Adrenal gland (tissue), 9 donors: ENCODE measurements at regions not wholly inside any gene's neighbourhood (a gene's known extent, or its start where the extent isn't known, plus 50 kb on each side); places are given as distances from the start of the nearest gene placed in this dataset.

Source experiments
- DNase-seq, 7 donors: peaks; one replicate each; pipeline ENCODE4 v3.0.0-alpha.2; 2019 to 2020
- H3K27ac ChIP-seq, 5 donors: fragments of 200-600 bp; sonication (generic) in 4 of 5; 1 replicate in 3 of 5; 2 replicates in 2 of 5; pipeline versions ENCODE4 v1.5.1 to v1.8.0; 2016 to 2020; ENCODE audit warnings: mild to moderate bottlenecking in 1 of 5
- H3K27me3 ChIP-seq: fragments of 200-600 bp; 2 replicates; pipeline ENCODE4 v1.8.0; 2021
- H3K36me3 ChIP-seq, 2 donors: fragments of 200-600 bp; replicated peaks in 1 of 2; 1 replicate in 1 of 2; 2 replicates in 1 of 2; pipeline versions ENCODE4 v1.5.1 to v1.8.0; 2018 to 2022
- H3K4me1 ChIP-seq, 2 donors: fragments of 200-600 bp; replicated peaks in 1 of 2; 1 replicate in 1 of 2; 2 replicates in 1 of 2; pipeline versions ENCODE4 v1.5.1 to v1.8.0; 2018 to 2021
- H3K4me3 ChIP-seq, 4 donors: fragments of 200-600 bp; sonication (generic) in 3 of 4; one replicate each; pipeline ENCODE4 v1.5.1; 2016 to 2018
- H3K9me3 ChIP-seq, 3 donors: fragments of 200-600 bp; sonication (generic) in 1 of 3; replicated peaks in 1 of 3; 1 replicate in 2 of 3; 2 replicates in 1 of 3; pipeline versions ENCODE4 v1.5.1 to v1.8.0; 2016 to 2021
- POLR2A ChIP-seq, 2 donors: fragments of 450-650 bp; IDR thresholded peaks; one replicate each; pipeline ENCODE4 v1.6.1; 2017; ENCODE audit warnings: antibody characterized with exemption in 2 of 2, mild to moderate bottlenecking in 2 of 2, moderate library complexity in 1 of 2
- WGBS, 4 donors: extraction: QIAGEN DNeasy Blood & Tissue Kit in 2 of 4; methylation state at CpG; one replicate each; pipeline versions ENCODE4 v1.1.5 to v1.1.7; 2013 to 2017; 5-methylcytosine and 5-hydroxymethylcytosine counted together
- intact Hi-C, 2 donors: fragments of 100-400 bp; cut with DNase I; formaldehyde crosslinking; loops; one replicate each; pipeline versions ENCODE4 v1.14.1 to v1.15.0; 2022 to 2023
- TF ChIP-seq, protein P1 (sequence below), 6 experiments: fragments of 450-650 bp in 4 of 6; fragments of 200-600 bp in 2 of 6; sonication (generic) in 1 of 6; IDR thresholded peaks; 1 replicate in 5 of 6; 2 replicates in 1 of 6; pipeline versions ENCODE4 v1.5.1 to v1.8.0; 2016 to 2021; ENCODE audit warnings: antibody characterized with exemption in 6 of 6, mild to moderate bottlenecking in 2 of 6, moderate library complexity in 1 of 6
- donor health status: healthy with polysubstance abuse.
- donor health status: Bipolar disorder and iron deficiency.
- donor health status: DM: yes; HTN: yes; CAD: no.
- donor health status: DM: no; HTN: no; CAD: no.
- donor health status: DM: no; HTN: no; CAD: no.

DNA sequence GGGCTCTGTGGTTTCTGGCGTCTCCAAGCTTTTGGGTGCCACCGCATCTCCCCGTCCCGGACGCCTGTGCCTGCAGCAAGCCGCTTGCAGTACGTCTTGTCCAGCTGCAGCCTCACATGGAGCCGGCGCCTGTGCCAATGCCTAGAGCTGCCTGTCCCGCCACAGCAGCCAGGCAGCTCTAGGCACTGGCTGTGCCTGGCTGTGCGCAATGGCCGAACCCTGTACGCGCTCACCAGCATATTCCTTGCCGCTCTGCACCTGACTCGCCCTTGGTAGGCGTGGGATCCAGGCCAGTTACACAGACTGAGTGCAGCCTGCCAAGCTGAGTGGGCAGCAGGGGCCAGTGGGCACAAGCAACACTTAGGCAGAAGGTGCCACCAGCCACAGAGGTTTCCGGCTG is 381.2 kb upstream of the SORCS1 start:
- DNase-seq = peak in 1 of 7 donors; percentile 18
- Histone ChIP-seq H3K27me3 (no peaks in the 10 kb centered on the region), H3K4me1 (no peaks in the 10 kb centered on the region), H3K27ac (no peak overlapping the region), H3K36me3 (no peaks in the 10 kb centered on the region), H3K4me3 (no peak overlapping the region), H3K9me3 (no peaks in the 10 kb centered on the region)
- TF ChIP-seq, protein P1, sequence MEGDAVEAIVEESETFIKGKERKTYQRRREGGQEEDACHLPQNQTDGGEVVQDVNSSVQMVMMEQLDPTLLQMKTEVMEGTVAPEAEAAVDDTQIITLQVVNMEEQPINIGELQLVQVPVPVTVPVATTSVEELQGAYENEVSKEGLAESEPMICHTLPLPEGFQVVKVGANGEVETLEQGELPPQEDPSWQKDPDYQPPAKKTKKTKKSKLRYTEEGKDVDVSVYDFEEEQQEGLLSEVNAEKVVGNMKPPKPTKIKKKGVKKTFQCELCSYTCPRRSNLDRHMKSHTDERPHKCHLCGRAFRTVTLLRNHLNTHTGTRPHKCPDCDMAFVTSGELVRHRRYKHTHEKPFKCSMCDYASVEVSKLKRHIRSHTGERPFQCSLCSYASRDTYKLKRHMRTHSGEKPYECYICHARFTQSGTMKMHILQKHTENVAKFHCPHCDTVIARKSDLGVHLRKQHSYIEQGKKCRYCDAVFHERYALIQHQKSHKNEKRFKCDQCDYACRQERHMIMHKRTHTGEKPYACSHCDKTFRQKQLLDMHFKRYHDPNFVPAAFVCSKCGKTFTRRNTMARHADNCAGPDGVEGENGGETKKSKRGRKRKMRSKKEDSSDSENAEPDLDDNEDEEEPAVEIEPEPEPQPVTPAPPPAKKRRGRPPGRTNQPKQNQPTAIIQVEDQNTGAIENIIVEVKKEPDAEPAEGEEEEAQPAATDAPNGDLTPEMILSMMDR (IDR thresholded peaks at IDR 0.05) = no peak
- TF ChIP-seq POLR2A (IDR thresholded peaks at IDR 0.05) = no peak
- 87 to 92% (median 90%) methylated on average over 2 to 18 of the region's 18 CpGs for WGBS, 4 donors
- intact Hi-C loops = no loop called here

DNA sequence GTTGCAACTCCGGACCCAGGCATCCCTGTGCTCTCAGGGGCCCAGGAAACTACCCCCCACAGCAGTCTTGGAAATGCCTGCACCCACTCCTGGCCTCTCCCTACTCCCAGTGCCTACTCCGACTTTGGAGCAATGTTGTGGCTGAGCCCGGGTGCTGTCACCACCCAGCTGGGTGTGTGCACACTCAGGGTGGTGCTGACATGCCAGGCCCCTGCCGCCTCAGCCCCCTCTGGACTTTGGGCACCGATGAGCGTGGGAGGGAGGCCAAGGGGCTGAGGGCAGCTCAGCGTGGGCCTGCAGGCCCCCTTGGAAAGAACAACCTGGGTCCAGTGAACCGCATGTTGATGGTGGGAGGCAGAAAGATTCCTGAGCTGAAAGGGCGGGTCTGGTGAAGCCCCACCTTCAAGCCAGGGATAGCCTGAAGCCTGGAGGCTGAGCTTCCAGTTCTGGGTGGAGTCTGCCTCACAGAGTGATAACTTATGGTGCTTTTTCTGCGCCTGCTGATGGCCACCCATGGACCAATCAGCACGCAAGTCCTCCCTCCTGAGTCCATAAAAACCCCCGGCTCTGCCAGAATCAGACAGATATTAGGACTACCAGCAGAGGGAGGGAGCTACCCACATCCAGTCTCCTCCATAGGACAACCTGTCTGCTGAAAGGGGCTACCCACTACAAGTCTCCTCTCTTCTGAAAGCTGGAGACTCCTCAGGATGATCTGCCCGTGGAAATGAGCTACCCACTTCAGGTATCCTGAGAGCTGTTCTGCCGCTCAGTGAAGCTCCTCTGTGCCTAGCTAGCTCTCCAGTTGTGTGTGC is 380.4 kb upstream of the SORCS1 start:
- intact Hi-C loops = no loop called here
- 82 to 89% (median 83%) methylated on average over 8 to 14 of the region's 14 CpGs for WGBS, 4 donors
- no peak for DNase-seq
- no peaks in the 10 kb centered on the region for H3K27me3 ChIP-seq
- H3K4me1 ChIP-seq = no peaks in the 10 kb centered on the region
- no peaks in the 10 kb centered on the region for H3K9me3 ChIP-seq
- no peak for TF ChIP-seq POLR2A (IDR thresholded peaks at IDR 0.05)
- TF ChIP-seq, protein P1 (IDR thresholded peaks at IDR 0.05) = no peak
- no peak overlapping the region for H3K4me3 ChIP-seq
- no peaks in the 10 kb centered on the region for H3K36me3 ChIP-seq
- no peak overlapping the region for H3K27ac ChIP-seq

DNA sequence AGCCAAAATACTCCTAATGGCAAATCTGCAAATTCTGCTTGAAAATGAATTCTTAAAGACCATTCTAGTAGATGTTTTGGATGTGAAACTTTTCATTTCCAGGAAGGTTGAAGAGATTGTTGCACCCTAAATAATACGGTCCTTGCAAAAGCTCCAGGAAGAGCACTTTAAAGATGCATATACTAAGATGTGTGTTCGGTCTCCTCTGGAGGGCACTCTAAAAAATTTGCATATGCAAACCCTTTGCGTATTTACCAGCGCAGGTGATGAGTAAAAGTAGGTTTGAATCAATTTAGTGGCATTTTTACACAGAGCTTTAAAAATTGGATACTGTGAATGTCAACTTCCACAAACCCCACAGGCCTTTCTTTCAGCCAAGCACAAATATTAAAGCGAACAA is 378.1 kb upstream of the SORCS1 start:
- TF ChIP-seq POLR2A (IDR thresholded peaks at IDR 0.05) = no peak
- TF ChIP-seq, protein P1 (IDR thresholded peaks at IDR 0.05) = no peak
- intact Hi-C loops = no loop called here
- no peak overlapping the region for H3K4me3 ChIP-seq
- no peak for DNase-seq
- H3K27me3 ChIP-seq = no peaks in the 10 kb centered on the region
- H3K36me3 ChIP-seq = no peaks in the 10 kb centered on the region
- H3K27ac ChIP-seq = no peak overlapping the region
- H3K9me3 ChIP-seq = no peaks in the 10 kb centered on the region
- H3K4me1 ChIP-seq = no peaks in the 10 kb centered on the region
- 73 to 76% (median 75%) methylated on average over 5 of the region's 5 CpGs for WGBS, 4 donors

DNA sequence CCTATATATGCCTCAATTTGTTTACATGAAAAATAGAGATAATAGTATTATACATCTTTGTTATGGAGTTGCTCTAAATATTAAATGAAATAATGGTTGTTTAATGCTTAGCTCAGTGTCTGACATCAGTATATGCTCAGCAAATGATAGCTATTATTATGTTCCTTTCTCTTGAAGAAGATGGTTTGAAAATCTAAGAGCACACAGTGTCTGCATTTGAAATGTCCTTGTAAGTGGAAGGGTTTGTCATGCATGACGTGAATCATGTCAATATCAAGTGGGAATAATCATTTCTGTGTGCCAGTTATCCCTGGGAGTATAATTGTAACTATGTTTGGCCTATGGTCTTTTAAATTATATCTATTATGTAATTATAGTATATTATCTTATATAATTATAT is 377.5 kb upstream of the SORCS1 start:
- no peak overlapping the region for H3K4me3 ChIP-seq
- DNase-seq = no peak
- H3K27ac ChIP-seq = no peak overlapping the region
- intact Hi-C loops = no loop called here
- no peaks in the 10 kb centered on the region for H3K36me3 ChIP-seq
- H3K27me3 ChIP-seq = no peaks in the 10 kb centered on the region
- H3K4me1 ChIP-seq = no peaks in the 10 kb centered on the region
- 36 to 58% (median 44%) methylated on average over 1 of the region's 1 CpG for WGBS, 4 donors
- no peaks in the 10 kb centered on the region for H3K9me3 ChIP-seq
- no peak for TF ChIP-seq POLR2A (IDR thresholded peaks at IDR 0.05)
- TF ChIP-seq, protein P1 (IDR thresholded peaks at IDR 0.05) = no peak
